Vagina (tissue), 2 donors: ENCODE measurements at regions not wholly inside any gene's neighbourhood (a gene's known extent, or its start where the extent isn't known, plus 50 kb on each side); places are given as distances from the start of the nearest gene placed in this dataset.

Experiments used
- DNase-seq, 2 donors: peaks; one replicate each; pipeline ENCODE4 v3.0.0-alpha.2; 2017; ENCODE audit errors: extremely low spot score in 2 of 2
- H3K27ac ChIP-seq: fragments of 200-600 bp; sonication (generic); one replicate; pipeline ENCODE4 v1.5.1; 2019
- H3K27me3 ChIP-seq: fragments of 200-600 bp; sonication (generic); one replicate; pipeline ENCODE4 v1.5.1; 2019
- H3K36me3 ChIP-seq, 2 donors: fragments of 200-600 bp; sonication (generic); one replicate each; pipeline ENCODE4 v1.5.1; 2017 to 2019
- H3K4me1 ChIP-seq: fragments of 200-600 bp; sonication (generic); one replicate; pipeline ENCODE4 v1.5.1; 2019
- H3K4me3 ChIP-seq, 2 donors: fragments of 200-600 bp; sonication (generic); 1 replicate in 1 of 2; 2 replicates in 1 of 2; pipeline ENCODE4 v1.5.1; 2016 to 2019
- H3K9me3 ChIP-seq: fragments of 200-600 bp; sonication (generic); one replicate; pipeline ENCODE4 v1.5.1; 2019
- CTCF ChIP-seq, 3 experiments: fragments of 450-650 bp in 2 of 3; fragments of 200-600 bp in 1 of 3; sonication (generic) in 1 of 3; IDR thresholded peaks; one replicate each; pipeline ENCODE4 v1.5.1; 2017 to 2019; ENCODE audit warnings: antibody characterized with exemption in 3 of 3, mild to moderate bottlenecking in 2 of 3, moderate library complexity in 2 of 3
- POLR2A ChIP-seq, 2 donors: fragments of 450-650 bp; IDR thresholded peaks; one replicate each; pipeline ENCODE4 v1.6.1; 2017; ENCODE audit warnings: antibody characterized with exemption in 2 of 2, mild to moderate bottlenecking in 2 of 2, moderate library complexity in 2 of 2
- POLR2AphosphoS5 ChIP-seq, 2 donors: sonication (generic); formaldehyde crosslinking; IDR thresholded peaks; one replicate each; pipeline ENCODE4 v1.9.0; 2017; ENCODE audit warnings: antibody characterized with exemption in 2 of 2, mild to moderate bottlenecking in 2 of 2, low read depth in 1 of 2; ENCODE audit not compliant: insufficient read depth in 1 of 2
- intact Hi-C: fragments of 100-400 bp; cut with DNase I; formaldehyde crosslinking; loops from one replicate; pipeline ENCODE4 v1.15.1; 2023

- TF ChIP-seq POLR2AphosphoS5 (IDR thresholded peaks at IDR 0.05; ENCODE audit: insufficient read depth in 1 of 2, low read depth in 1 of 2) (no peak), POLR2A (IDR thresholded peaks at IDR 0.05) (no peak), CTCF (IDR thresholded peaks at IDR 0.05) (no peak)
- H3K27ac ChIP-seq: no peak overlapping the region
- intact Hi-C loops: loop anchor here (5.0 kb wide), 1 partner anchor 137 kb away; no protein-coding TSS in a partner anchor
- H3K4me1 ChIP-seq: no peaks in the 10 kb centered on the region
- H3K27me3 ChIP-seq: no peaks in the 10 kb centered on the region
- no peaks in the 10 kb centered on the region for H3K36me3 ChIP-seq
- no peak overlapping the region for H3K4me3 ChIP-seq
- no peak for DNase-seq
- no peaks in the 10 kb centered on the region for H3K9me3 ChIP-seq
Observed at GRCh38 chr17:79279320-79279719, 204.7 kb downstream of the ENGASE start.

- no peak overlapping the region for H3K4me3 ChIP-seq
- H3K9me3 ChIP-seq: no peaks in the 10 kb centered on the region
- no peaks in the 10 kb centered on the region for H3K4me1 ChIP-seq
- H3K27me3 ChIP-seq: no peaks in the 10 kb centered on the region
- TF ChIP-seq POLR2AphosphoS5 (IDR thresholded peaks at IDR 0.05; ENCODE audit: insufficient read depth in 1 of 2, low read depth in 1 of 2) (no peak), POLR2A (IDR thresholded peaks at IDR 0.05) (no peak), CTCF (IDR thresholded peaks at IDR 0.05) (no peak)
- H3K27ac ChIP-seq: no peak overlapping the region
- H3K36me3 ChIP-seq: no peaks in the 10 kb centered on the region
- intact Hi-C loops: loop anchor here (5.0 kb wide), 1 partner anchor 135 kb away; no protein-coding TSS in a partner anchor
- DNase-seq: no peak
Observed at GRCh38 chr17:79276821-79277220, 202.2 kb downstream of the ENGASE start.

GRCh38 chr17:79273660-79274059 lies 199.0 kb downstream of the ENGASE start:
- Histone ChIP-seq H3K27me3 (no peaks in the 10 kb centered on the region), H3K4me1 (no peaks in the 10 kb centered on the region), H3K36me3 (no peaks in the 10 kb centered on the region), H3K27ac (no peak overlapping the region), H3K4me3 (no peak overlapping the region), H3K9me3 (no peaks in the 10 kb centered on the region)
- no peak for DNase-seq
- TF ChIP-seq POLR2AphosphoS5 (IDR thresholded peaks at IDR 0.05; ENCODE audit: insufficient read depth in 1 of 2, low read depth in 1 of 2) (no peak), POLR2A (IDR thresholded peaks at IDR 0.05) (no peak), CTCF (IDR thresholded peaks at IDR 0.05) (no peak)
- intact Hi-C loops: no loop called here

- no peak for TF ChIP-seq POLR2A (IDR thresholded peaks at IDR 0.05)
- TF ChIP-seq CTCF (IDR thresholded peaks at IDR 0.05): no peak
- TF ChIP-seq POLR2AphosphoS5 (IDR thresholded peaks at IDR 0.05; ENCODE audit: insufficient read depth in 1 of 2, low read depth in 1 of 2): no peak
- no peaks in the 10 kb centered on the region for H3K27me3 ChIP-seq
- intact Hi-C loops: no loop called here
Observed at GRCh38 chr17:79272666-79273219, 198.1 kb downstream of the ENGASE start.

GRCh38 chr17:79272220-79272619 lies 197.6 kb downstream of the ENGASE start:
- Histone ChIP-seq H3K27me3 (no peaks in the 10 kb centered on the region), H3K4me1 (no peaks in the 10 kb centered on the region)

More at GRCh38 chr17:79272666-79273219, 198.1 kb downstream of the ENGASE start:
- DNase-seq: no peak
- Histone ChIP-seq H3K4me1 (no peaks in the 10 kb centered on the region), H3K9me3 (no peaks in the 10 kb centered on the region), H3K27ac (no peak overlapping the region), H3K36me3 (no peaks in the 10 kb centered on the region), H3K4me3 (no peak overlapping the region)

More at GRCh38 chr17:79272220-79272619, 197.6 kb downstream of the ENGASE start:
- Histone ChIP-seq H3K9me3 (no peaks in the 10 kb centered on the region), H3K4me3 (no peak overlapping the region), H3K36me3 (no peaks in the 10 kb centered on the region), H3K27ac (no peak overlapping the region)
- TF ChIP-seq POLR2AphosphoS5 (IDR thresholded peaks at IDR 0.05; ENCODE audit: insufficient read depth in 1 of 2, low read depth in 1 of 2): no peak
- no peak for TF ChIP-seq CTCF (IDR thresholded peaks at IDR 0.05)
- TF ChIP-seq POLR2A (IDR thresholded peaks at IDR 0.05): no peak
- DNase-seq: no peak
- intact Hi-C loops: no loop called here
